ENCODE measurements at regions not wholly inside any gene's neighbourhood (a gene's known extent, or its start where the extent isn't known, plus 50 kb on each side); places are given as distances from the start of the nearest gene placed in this dataset.

DNA sequence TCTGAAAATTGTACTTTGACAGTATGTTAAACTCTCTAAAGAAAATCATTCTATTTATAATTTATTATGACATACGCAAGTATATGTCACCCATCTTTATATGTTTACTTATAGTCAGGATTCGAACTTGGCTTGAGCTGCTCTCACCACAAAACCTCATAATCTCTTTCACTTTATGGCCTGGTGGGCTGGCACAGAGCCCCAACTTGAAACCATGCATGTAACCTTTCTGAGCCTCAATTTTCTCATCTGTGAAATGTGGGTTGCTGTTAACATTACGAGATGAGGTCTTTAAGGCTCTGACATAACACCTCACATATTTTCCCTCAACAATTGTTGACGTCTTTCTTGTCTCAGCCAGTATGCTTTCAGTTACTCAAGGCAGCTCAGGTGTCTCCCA lies 69.4 kb upstream of the PFN2 start:
- TF ChIP-seq CTCF (IDR thresholded peaks at IDR 0.05; ENCODE audit: low read length) (no peak), EZH2 (optimal IDR thresholded peaks at IDR 0.05; ENCODE audit: low read depth, low read length) (no peak), EZH2phosphoT487 (IDR thresholded peaks at IDR 0.05; ENCODE audit: low read length) (no peak)
